HFFc6 (cell line): ENCODE measurements at regions not wholly inside any gene's neighbourhood (a gene's known extent, or its start where the extent isn't known, plus 50 kb on each side); places are given as distances from the start of the nearest gene placed in this dataset.

Experiments
- DNase-seq: peaks from one replicate; pipeline ENCODE4 v3.0.0-alpha.2; 2018
- H3K27ac Mint-ChIP-seq: 2 replicates; pipeline ENCODE4 v1.8.0; 2020; ENCODE audit warnings: mild to moderate bottlenecking, mixed read lengths
- H3K27me3 Mint-ChIP-seq: 2 replicates; pipeline ENCODE4 v1.8.0; 2021; ENCODE audit warnings: mild to moderate bottlenecking, moderate library complexity, mixed read lengths; ENCODE audit not compliant: insufficient read depth
- H3K36me3 Mint-ChIP-seq: 2 replicates; pipeline ENCODE4 v1.8.0; 2021; ENCODE audit warnings: low read depth, mixed read lengths
- H3K4me1 Mint-ChIP-seq: 2 replicates; pipeline ENCODE4 v1.8.0; 2020; ENCODE audit warnings: low read depth, mixed read lengths
- H3K4me3 Mint-ChIP-seq: 2 replicates; pipeline ENCODE4 v1.8.0; 2020; ENCODE audit warnings: mild to moderate bottlenecking, moderate library complexity, mixed read lengths
- H3K9me3 Mint-ChIP-seq: 2 replicates; pipeline ENCODE4 v1.8.0; 2020; ENCODE audit warnings: mild to moderate bottlenecking, mixed read lengths
- TF ChIP-seq, protein P1 (sequence below): fragments of 200-600 bp; sonication (generic); IDR thresholded peaks from 2 replicates; pipeline ENCODE4 v1.5.0; 2021; ENCODE audit warnings: antibody characterized with exemption, mild to moderate bottlenecking

DNA sequence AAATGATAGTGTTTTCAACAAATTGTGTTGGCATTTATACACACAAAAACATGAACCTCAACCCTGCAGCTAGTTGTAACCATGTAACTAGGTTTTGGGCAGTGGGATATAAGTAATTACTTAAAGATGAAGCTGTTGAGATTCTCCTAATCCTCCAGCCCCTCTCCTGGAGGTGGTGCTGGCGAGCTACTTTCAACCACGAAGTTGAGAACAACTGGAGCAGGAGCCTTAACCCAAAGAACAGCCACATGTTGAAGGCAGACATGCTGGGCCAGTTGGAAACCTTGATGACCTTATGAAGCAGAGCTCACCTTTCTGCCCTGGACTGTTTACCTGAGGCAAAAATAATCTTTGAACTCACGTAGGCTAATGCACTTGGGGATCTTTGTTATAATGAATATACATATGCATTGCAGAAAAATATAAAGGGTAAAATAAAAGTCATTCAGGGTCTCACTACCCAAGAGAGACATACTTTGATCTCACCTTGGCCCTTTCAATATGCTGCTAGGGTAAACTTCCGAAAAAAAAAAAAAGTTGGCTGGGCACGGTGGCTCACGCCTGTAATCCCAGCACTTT, 89.6 kb upstream of the NPAS2 start:
- Mint-ChIP-seq H3K27ac (no peak overlapping the region), H3K4me3 (no peak overlapping the region), H3K27me3 (peaks cover 3% of the 10 kb centered on the region; the same call in 1 of the 2 replicates), H3K36me3 (no peaks in the 10 kb centered on the region), H3K4me1 (peaks cover 35% of the 10 kb centered on the region), H3K9me3 (peaks cover 4% of the 10 kb centered on the region; the same call in 1 of the 2 replicates)
- peak; percentile 64 for DNase-seq
- TF ChIP-seq, protein P1, sequence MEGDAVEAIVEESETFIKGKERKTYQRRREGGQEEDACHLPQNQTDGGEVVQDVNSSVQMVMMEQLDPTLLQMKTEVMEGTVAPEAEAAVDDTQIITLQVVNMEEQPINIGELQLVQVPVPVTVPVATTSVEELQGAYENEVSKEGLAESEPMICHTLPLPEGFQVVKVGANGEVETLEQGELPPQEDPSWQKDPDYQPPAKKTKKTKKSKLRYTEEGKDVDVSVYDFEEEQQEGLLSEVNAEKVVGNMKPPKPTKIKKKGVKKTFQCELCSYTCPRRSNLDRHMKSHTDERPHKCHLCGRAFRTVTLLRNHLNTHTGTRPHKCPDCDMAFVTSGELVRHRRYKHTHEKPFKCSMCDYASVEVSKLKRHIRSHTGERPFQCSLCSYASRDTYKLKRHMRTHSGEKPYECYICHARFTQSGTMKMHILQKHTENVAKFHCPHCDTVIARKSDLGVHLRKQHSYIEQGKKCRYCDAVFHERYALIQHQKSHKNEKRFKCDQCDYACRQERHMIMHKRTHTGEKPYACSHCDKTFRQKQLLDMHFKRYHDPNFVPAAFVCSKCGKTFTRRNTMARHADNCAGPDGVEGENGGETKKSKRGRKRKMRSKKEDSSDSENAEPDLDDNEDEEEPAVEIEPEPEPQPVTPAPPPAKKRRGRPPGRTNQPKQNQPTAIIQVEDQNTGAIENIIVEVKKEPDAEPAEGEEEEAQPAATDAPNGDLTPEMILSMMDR, result peak; percentile 85

DNA sequence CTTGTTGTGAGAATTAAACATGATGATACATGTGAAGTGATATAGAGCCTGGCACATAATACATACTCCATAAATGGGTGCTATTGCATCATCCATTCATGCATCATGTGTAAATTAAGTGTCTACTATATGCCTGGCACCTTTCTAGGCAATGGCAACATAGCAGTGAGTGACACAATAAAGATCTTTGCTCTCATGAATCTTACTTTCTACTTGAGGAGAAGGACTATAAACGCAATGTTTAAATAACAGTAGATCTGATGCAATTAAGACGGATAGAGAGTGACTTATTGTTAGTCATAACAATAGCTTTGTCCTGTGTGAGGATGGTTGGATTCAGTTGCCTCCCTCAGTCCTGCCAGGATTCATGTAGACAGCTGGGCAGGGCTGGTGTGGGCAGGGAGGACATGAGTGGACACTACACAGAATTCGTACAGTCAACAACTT, 88.4 kb upstream of the NPAS2 start:
- TF ChIP-seq, protein P1, result no peak
- no peaks in the 10 kb centered on the region for H3K36me3 Mint-ChIP-seq
- H3K9me3 Mint-ChIP-seq, result peaks cover 4% of the 10 kb centered on the region; the same call in 1 of the 2 replicates
- H3K4me3 Mint-ChIP-seq, result no peak overlapping the region; the same call in 1 of the 2 replicates
- H3K27me3 Mint-ChIP-seq, result peaks cover 5% of the 10 kb centered on the region; the same call in 1 of the 2 replicates
- H3K4me1 Mint-ChIP-seq, result peaks cover 35% of the 10 kb centered on the region
- DNase-seq, result peak; percentile 53
- H3K27ac Mint-ChIP-seq, result no peak overlapping the region; the same call in 1 of the 2 replicates

DNA sequence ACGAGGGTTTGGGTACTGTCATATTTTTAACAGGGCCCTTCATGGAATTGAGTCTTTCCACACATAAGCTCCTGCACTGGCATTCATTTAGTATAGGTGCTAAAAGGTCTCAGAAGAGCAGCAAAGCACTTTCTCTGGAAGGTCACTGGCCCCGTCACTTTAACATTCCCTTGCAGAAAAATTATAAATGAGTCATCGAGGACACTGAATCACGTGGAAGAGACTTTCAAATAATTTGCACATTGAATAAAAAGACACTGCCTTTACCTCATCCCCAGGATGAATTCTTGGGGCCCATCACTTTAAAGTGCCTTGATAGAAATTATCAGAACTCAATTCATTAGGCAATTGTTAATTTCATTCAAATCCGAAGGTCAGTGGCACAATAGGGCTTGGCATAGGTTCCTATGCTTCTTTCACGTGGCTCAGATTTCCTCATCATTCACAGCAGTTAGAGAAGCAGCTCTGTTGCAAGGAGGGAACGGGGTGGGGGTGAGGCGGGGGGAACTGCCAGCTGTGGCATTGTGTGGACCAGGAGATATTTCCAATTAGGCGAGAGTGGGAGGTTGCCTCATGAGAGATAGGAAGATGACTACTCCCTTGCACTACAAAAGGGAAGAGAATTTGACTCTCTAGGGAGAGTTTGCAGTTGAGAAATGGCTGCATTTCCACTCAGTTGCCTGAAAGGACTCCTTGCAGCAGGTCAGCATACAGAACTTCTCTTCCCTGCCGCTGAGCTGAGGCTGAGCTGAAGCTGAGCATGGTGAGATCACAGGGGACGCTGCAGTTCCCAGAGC, 86.3 kb upstream of the NPAS2 start:
- DNase-seq, result no peak
- Mint-ChIP-seq H3K27ac (peak overlapping the region; percentile 51), H3K36me3 (no peaks in the 10 kb centered on the region), H3K4me3 (peak overlapping the region; percentile 38; the same call in 1 of the 2 replicates), H3K27me3 (peaks cover 3% of the 10 kb centered on the region; the same call in 1 of the 2 replicates), H3K4me1 (peaks cover 35% of the 10 kb centered on the region), H3K9me3 (peaks cover 4% of the 10 kb centered on the region; the same call in 1 of the 2 replicates)
- TF ChIP-seq, protein P1, result no peak

DNA sequence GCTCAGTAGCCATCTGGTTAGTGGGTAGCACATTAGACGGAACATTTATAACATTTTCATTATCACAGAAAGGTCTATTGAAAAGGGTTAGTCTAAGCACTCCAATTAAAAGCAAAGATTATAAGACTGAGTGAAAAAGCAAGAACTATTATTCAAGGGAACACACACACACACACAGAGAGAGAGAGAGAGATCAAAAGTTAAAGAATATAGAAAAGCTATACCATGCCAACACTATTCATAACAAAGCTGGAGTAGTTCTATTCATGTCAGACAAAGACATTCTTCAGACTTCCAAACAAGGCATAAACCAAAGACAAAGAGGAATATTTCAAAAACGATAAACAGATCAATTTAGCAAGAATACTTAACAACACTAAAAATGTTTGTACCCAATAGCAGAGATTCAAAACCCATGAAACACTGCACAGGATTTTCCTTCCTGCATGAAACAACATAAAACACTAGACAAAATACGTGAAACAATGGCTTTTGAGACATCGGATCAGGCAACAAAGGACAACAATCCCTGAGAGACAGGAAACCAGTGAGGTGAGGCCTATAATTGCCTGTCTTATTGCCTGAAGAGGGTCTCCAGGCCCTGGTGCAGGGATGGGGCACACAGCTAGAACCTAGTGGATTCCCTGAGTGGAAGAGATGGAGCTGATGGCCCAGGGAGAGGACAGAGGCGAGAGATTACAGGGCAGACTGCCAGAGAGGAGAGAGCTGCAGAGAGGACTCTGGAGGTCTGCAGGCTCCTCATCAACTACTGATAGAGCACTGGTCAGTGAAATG, 83.6 kb upstream of the NPAS2 start:
- Mint-ChIP-seq H3K4me3 (no peak overlapping the region), H3K9me3 (no peaks in the 10 kb centered on the region), H3K4me1 (peaks cover 45% of the 10 kb centered on the region), H3K36me3 (no peaks in the 10 kb centered on the region), H3K27ac (no peak overlapping the region), H3K27me3 (peaks cover 3% of the 10 kb centered on the region; the same call in 1 of the 2 replicates)
- TF ChIP-seq, protein P1, result no peak
- no peak for DNase-seq

DNA sequence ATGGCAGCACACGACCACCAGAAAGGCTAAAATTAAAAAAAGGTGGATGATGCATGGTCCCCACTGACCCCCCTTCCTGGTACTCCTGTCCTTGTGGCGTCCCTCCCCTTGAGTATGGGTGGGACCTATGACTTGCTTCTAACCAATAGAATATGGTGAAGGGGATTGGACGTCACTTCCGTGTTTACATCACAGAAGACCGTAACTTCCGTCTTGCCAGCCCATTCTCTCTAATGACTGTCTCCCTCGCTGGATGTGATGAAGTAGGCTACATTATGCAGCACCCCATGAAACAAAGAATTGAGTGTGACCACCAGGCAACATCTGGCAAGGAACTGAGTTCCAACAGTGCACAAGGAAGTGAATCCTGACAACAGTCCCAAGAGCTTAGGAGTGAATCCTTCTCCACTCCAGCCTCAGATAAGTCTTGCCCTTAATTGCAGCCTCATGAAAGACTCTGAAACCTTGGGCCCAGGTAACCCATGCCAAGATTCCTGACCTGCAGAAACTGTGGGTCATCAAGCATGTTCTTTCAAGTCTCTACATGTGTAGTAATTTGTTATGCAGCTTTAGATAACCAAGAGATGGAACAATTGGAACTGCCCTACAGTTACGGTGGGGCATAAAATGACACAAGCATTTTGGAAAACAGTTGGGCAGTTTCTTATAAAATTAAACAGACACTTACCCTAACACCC, 80.1 kb upstream of the NPAS2 start:
- no peaks in the 10 kb centered on the region for H3K36me3 Mint-ChIP-seq
- no peaks in the 10 kb centered on the region for H3K9me3 Mint-ChIP-seq
- no peak overlapping the region for H3K4me3 Mint-ChIP-seq
- DNase-seq, result no peak
- peaks cover 4% of the 10 kb centered on the region for H3K27me3 Mint-ChIP-seq
- TF ChIP-seq, protein P1, result no peak
- H3K27ac Mint-ChIP-seq, result no peak overlapping the region
- H3K4me1 Mint-ChIP-seq, result peaks cover 46% of the 10 kb centered on the region
